ENCODE measurements at regions not wholly inside any gene's neighbourhood (a gene's known extent, or its start where the extent isn't known, plus 50 kb on each side); places are given as distances from the start of the nearest gene placed in this dataset.

DNA sequence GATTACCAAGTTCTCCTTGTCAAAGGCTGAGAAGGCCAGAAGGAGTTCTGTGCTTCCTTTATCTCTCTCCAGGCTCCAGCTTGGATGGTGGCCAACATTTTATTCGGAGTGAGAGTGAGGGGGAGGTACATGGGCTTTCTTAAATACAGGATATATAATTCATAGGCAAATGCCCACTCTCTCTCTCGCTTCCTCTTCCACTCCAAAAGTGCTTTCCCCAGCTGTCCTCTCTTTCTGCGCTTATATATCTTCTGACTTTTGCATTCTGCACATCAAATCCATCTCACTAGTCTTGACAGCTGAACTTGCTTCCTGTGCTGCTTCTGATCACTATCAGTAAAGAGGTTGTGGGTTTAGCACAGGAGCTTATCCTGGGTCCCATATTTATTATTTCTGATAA lies 125.4 kb upstream of the ARHGAP20 start:
- H4K20me1 ChIP-seq (ENCODE audit: control insufficient read depth, insufficient read depth, insufficient read length) = no peaks in the 10 kb centered on the region
- H2BK20ac ChIP-seq (ENCODE audit: low read depth, low read length, poor library complexity, severe bottlenecking) = no peak overlapping the region
- H3K56ac ChIP-seq (ENCODE audit: insufficient read length, low read depth, low read length) = no peak overlapping the region
- TF ChIP-seq, protein P1, sequence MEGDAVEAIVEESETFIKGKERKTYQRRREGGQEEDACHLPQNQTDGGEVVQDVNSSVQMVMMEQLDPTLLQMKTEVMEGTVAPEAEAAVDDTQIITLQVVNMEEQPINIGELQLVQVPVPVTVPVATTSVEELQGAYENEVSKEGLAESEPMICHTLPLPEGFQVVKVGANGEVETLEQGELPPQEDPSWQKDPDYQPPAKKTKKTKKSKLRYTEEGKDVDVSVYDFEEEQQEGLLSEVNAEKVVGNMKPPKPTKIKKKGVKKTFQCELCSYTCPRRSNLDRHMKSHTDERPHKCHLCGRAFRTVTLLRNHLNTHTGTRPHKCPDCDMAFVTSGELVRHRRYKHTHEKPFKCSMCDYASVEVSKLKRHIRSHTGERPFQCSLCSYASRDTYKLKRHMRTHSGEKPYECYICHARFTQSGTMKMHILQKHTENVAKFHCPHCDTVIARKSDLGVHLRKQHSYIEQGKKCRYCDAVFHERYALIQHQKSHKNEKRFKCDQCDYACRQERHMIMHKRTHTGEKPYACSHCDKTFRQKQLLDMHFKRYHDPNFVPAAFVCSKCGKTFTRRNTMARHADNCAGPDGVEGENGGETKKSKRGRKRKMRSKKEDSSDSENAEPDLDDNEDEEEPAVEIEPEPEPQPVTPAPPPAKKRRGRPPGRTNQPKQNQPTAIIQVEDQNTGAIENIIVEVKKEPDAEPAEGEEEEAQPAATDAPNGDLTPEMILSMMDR (conservative IDR thresholded peaks at IDR 0.05) = no peak
- no peak overlapping the region for H3K4me2 ChIP-seq (ENCODE audit: insufficient read depth, insufficient read length, low read length)
- H3K23me2 ChIP-seq (ENCODE audit: insufficient read length, low read depth, low read length, poor library complexity, severe bottlenecking) = no peaks in the 10 kb centered on the region
- no peak overlapping the region for H3K18ac ChIP-seq (ENCODE audit: insufficient read length, low read depth, low read length)
- H2AFZ ChIP-seq (ENCODE audit: low read length) = no peak overlapping the region
- H2AK5ac ChIP-seq (ENCODE audit: insufficient read length, low read length) = no peak overlapping the region
- H4K91ac ChIP-seq (ENCODE audit: insufficient read length, low read depth, low read length) = no peak overlapping the region
- H3K4ac ChIP-seq (ENCODE audit: low read depth, low read length) = no peak overlapping the region
- no peak overlapping the region for H3K27ac ChIP-seq (ENCODE audit: insufficient read length, low read depth, low read length)
- no peaks in the 10 kb centered on the region for H3K79me1 ChIP-seq (ENCODE audit: insufficient read depth, low read depth, low read length, poor library complexity, severe bottlenecking)
- no peaks in the 10 kb centered on the region for H3K27me3 ChIP-seq (ENCODE audit: insufficient read depth, low read length)
- H2BK12ac ChIP-seq (ENCODE audit: insufficient read length, low read depth, low read length) = no peak overlapping the region
- H3K4me3 Mint-ChIP-seq = no peak overlapping the region
- H3K36me3 Mint-ChIP-seq (ENCODE audit: insufficient read depth in 1 of 3, low read depth in 3 of 3) = no peaks in the 10 kb centered on the region
- no peaks in the 10 kb centered on the region for H3K4me1 ChIP-seq (ENCODE audit: insufficient read depth, low read length)
- H3K9ac ChIP-seq (ENCODE audit: extremely low read depth, insufficient read length, low read length) = no peak overlapping the region
- no peak overlapping the region for H3K23ac ChIP-seq (ENCODE audit: insufficient read length, low read depth, low read length)
- H3K27ac Mint-ChIP-seq = no peak overlapping the region
- WGBS (ENCODE audit: extremely low coverage, insufficient read length, low lambda C conversion rate) = no CpG with 5 or more reads among the region's 3 CpGs
- H2BK120ac ChIP-seq (ENCODE audit: low read depth, low read length, poor library complexity, severe bottlenecking) = no peak overlapping the region
- no peaks in the 10 kb centered on the region for H3K4me1 Mint-ChIP-seq
- H3K79me2 ChIP-seq (ENCODE audit: insufficient read depth, low read length) = no peaks in the 10 kb centered on the region
- no peaks in the 10 kb centered on the region for H3K27me3 Mint-ChIP-seq (ENCODE audit: low read depth)
- no peak overlapping the region for H4K8ac ChIP-seq (replicated peaks; ENCODE audit: insufficient read length, low read depth, low read length)
- H3K9me3 ChIP-seq (ENCODE audit: control insufficient read depth, low read depth, low read length) = no peaks in the 10 kb centered on the region
- H2BK15ac ChIP-seq (ENCODE audit: low read depth, low read length) = no peak overlapping the region
- H4K5ac ChIP-seq (ENCODE audit: insufficient read length, low read depth, low read length) = no peak overlapping the region
- no peak for DNase-seq
- H3K14ac ChIP-seq (ENCODE audit: insufficient read depth, low read length) = no peak overlapping the region
- H3K9me3 Mint-ChIP-seq = peaks cover 1 to 2% of the 10 kb centered on the region in 2 experiments; a peak in 2 of 5 replicates
- H3T11ph ChIP-seq (ENCODE audit: low read length) = no peak overlapping the region
- H2BK5ac ChIP-seq (ENCODE audit: insufficient read length, low read length) = no peak overlapping the region
